Activated CD8-positive, alpha-beta memory T cell treated with anti-CD3 and anti-CD28 coated beads, Interleukin-2, amount 50 U/mL, for 24 hours (primary cell): ENCODE measurements at regions not wholly inside any gene's neighbourhood (a gene's known extent, or its start where the extent isn't known, plus 50 kb on each side); places are given as distances from the start of the nearest gene placed in this dataset.

ENCODE experiments used
- DNase-seq: peaks from one replicate; pipeline ENCODE4 v3.0.0-alpha.2; 2020; ENCODE audit errors: extremely low read depth

GRCh38 chr5:158369241-158369640, 510.3 kb upstream of the CLINT1 start:
- DNase-seq, result no peak

GRCh38 chr5:158368686-158369085, 509.7 kb upstream of the CLINT1 start:
- no peak for DNase-seq

- DNase-seq, result no peak
Measured at GRCh38 chr5:158364367-158364766, 505.4 kb upstream of the CLINT1 start.

- no peak for DNase-seq
Measured at GRCh38 chr5:158354958-158355357, 496.0 kb upstream of the CLINT1 start.

GRCh38 chr5:158351485-158352125, 492.7 kb upstream of the CLINT1 start:
- no peak for DNase-seq

GRCh38 chr5:158349987-158350386, 491.0 kb upstream of the CLINT1 start:
- no peak for DNase-seq

GRCh38 chr5:158344376-158344775, 485.4 kb upstream of the CLINT1 start:
- no peak for DNase-seq

- no peak for DNase-seq
Measured at GRCh38 chr5:158340608-158341007, 481.7 kb upstream of the CLINT1 start.

- DNase-seq, result no peak
Measured at GRCh38 chr5:158326256-158326655, 467.3 kb upstream of the CLINT1 start.

- no peak for DNase-seq
Measured at GRCh38 chr5:158324236-158324635, 465.3 kb upstream of the CLINT1 start.

- DNase-seq, result no peak
Measured at GRCh38 chr5:158322620-158323019, 463.7 kb upstream of the CLINT1 start.

- DNase-seq, result no peak
Measured at GRCh38 chr5:158320934-158321333, 462.0 kb upstream of the CLINT1 start.

- DNase-seq, result no peak
Measured at GRCh38 chr5:158320178-158320674, 461.3 kb upstream of the CLINT1 start.

GRCh38 chr5:158317507-158317906, 458.6 kb upstream of the CLINT1 start:
- no peak for DNase-seq

- DNase-seq, result no peak
Measured at GRCh38 chr5:158313733-158314464, 455.0 kb upstream of the CLINT1 start.

- DNase-seq, result no peak
Measured at GRCh38 chr5:158313027-158313732, 454.2 kb upstream of the CLINT1 start.

- no peak for DNase-seq
Measured at GRCh38 chr5:158309088-158309807, 450.3 kb upstream of the CLINT1 start.

GRCh38 chr5:158308429-158309025, 449.6 kb upstream of the CLINT1 start:
- no peak for DNase-seq

GRCh38 chr5:158305861-158306260, 446.9 kb upstream of the CLINT1 start:
- no peak for DNase-seq

GRCh38 chr5:158304607-158305006, 445.7 kb upstream of the CLINT1 start:
- DNase-seq, result no peak

- DNase-seq, result no peak
Measured at GRCh38 chr5:158303883-158304282, 444.9 kb upstream of the CLINT1 start.

- no peak for DNase-seq
Measured at GRCh38 chr5:158303275-158303674, 444.3 kb upstream of the CLINT1 start.
